GM18858 (cell line): ENCODE measurements at regions not wholly inside any gene's neighbourhood (a gene's known extent, or its start where the extent isn't known, plus 50 kb on each side); places are given as distances from the start of the nearest gene placed in this dataset.
A peak's percentile ranks its signal among the peaks of the same experiment; 100 is the strongest.

Experiments used
- ATAC-seq: cut with Tn5 transposase; IDR thresholded peaks from one replicate; pipeline ENCODE4 v1.9.1; 2021; ENCODE audit not compliant: unreplicated experiment

DNA sequence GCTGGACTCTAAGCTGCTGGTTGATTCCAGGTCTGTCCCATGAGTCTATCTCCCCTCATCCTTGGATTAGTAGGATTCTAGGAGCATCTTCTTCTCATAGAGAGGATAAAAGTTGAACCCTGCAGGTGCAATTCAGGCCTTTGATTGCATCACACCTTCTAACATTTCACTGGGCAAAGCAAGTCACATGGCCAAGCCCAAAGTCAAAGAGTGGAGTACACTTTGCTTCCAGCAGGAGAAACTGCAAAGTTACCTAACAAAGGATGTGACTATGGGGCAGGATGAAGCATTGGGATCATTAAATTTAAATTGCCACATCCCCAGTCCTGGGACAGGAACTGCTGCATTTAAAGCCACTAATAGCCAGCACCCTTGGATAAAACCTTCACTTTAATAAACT lies 51.0 kb upstream of the EGFLAM start:
- ATAC-seq = no peak

DNA sequence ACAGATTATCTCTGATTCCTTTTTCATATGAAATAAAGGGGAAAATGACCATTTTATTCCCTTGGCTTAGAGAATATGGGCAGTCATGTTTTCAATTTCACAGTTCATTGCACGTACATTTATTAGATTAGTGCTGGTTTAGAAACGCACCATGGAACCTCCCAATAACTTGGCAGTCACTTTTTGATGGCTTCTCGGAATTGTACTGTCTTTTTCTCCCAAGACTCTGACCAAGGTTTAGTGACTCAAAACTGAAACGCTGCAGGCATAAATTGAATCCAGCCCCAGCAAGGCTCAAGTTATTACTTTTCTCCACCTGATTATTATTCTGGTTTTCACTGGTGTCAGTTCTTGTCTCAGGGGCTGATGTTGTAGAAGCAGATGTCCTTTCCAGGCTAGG lies 55.6 kb upstream of the EGFLAM start:
- no peak for ATAC-seq

DNA sequence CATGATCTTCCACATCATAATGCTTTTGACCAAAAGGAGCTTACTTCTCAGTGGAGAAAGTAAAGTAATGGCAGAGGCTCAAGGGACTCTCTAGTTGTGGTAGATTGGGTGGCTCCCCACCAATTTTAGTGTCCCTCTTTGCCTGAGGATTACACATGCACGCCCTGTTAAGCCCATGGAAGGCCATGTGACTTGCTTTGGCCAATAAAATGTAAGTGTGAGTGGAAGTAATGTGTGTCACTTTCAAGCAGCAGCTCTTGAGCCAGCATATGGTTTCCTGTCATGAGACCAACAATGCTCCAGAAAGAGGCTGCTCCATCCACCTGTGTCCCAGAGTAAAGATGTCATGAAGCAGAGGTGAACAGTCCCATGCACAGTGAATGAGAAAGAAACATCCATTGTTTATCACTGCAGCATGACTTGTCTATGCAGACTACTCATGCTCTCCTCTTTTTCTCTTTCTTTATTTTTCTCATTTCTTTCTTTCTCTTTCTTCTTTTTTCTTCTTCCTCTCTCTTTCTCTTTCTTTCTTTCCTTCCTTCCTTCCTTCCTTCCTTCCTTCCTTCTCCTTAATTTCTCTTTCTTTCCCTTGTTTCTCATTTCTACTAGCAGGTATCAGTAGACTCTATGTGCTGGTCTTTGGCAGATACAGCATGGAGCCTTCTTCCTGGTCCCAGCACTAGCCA lies 57.3 kb upstream of the EGFLAM start:
- ATAC-seq = no peak

DNA sequence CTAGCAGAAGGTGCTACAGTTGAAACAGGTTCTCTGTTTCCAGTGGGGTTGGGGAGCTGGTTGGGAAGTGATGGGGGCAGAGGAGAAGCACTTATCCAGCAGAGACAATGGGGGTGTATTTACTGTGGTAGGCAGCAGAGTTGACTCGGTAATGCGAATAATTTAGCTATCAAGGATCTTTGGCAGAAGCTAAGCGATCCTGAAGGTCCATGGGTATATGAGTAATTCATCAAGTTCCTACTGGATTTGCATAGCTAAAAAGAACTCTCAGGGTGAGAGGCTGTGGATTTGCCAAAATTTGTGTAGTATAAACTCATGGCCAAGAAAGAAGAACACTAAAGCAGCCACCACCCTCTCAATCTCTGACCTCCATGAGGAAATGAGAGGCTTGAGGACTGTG lies 61.2 kb upstream of the EGFLAM start:
- no peak for ATAC-seq

DNA sequence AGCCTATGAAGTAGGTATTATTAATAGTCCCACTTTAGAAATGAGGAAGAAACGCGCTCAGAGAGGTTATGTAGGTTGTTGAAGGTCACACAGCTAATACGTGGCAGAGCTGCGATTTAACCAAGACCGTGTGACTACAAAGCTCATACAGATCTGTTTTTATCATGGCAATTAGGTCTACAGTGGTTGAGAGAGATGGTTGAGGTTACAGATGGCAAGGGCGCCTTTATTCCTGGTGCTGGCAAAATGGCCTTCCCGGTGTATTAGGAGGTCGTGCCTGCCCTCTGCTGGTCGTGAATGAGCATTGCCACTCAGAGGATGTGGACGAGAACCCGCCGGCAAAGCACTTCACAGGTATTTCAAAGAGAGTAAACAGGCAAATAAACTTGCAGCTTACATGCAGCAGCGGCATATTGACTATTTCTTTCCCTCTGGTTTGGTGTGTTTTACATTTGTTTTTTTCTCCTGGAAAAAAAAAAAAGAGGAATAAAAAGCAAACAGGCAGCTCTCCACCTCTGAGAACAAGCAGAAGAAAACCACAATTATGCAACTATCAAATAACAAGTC lies 65.3 kb upstream of the EGFLAM start:
- ATAC-seq = peak; percentile 53

DNA sequence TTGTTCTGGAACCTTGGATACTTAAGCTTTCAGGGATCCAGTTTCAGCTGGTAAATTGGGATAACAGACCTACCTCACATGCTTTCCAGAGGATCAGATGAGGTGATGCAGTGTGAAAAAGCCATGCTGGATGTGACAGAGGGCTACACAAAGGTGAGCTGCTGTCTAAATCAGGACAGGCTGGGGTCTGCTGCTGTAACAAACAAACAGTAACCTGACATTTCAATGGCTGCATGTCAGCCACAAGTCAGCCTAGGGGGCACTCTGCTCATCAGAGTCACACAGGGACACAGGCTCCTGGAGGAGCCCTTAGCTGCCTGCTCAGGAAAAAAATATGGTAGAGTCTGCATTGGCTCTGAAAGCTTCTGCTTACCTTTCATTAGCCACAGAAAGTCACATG lies 66.7 kb upstream of the EGFLAM start:
- ATAC-seq = no peak

DNA sequence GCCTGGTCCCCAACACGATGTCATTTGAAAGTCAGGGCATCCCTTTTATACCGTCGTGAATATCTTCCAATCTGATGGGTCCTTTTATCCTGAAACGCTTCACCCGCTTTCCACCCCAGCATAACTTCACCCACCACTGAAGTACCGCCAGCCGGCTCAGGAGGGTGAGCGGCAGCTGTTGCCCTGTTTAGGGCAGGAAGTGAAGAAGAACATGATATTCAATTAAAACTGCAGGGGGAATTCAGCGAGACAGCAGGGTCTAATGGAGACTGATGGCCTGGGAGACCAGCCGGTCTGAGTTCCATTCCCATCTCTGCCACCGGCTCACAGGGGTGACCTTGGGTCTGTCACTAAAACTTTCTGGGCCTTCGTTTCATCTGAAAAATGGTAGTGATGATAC lies 68.2 kb upstream of the EGFLAM start:
- ATAC-seq = no peak

DNA sequence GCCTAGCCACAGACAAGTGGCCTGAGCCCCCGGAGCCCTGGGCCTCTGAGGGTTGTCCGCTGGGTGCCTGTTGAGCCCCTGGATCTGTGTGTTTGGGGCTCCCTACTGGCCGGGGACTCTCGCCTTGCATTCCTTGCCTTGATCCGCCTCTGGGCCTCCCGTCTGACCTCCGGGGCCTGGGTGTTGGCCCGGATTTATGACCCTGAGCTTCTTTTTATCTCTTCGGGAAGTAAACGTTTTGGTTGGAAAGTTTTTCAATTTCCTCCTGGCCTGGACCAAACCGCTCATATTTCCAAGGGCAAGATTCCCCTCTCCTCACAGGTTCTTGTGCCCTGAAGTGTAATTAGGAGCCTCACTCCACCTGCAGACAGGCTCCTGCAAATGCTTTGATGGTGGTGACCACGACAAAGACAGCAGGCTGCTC lies 69.3 kb upstream of the EGFLAM start:
- ATAC-seq = no peak

DNA sequence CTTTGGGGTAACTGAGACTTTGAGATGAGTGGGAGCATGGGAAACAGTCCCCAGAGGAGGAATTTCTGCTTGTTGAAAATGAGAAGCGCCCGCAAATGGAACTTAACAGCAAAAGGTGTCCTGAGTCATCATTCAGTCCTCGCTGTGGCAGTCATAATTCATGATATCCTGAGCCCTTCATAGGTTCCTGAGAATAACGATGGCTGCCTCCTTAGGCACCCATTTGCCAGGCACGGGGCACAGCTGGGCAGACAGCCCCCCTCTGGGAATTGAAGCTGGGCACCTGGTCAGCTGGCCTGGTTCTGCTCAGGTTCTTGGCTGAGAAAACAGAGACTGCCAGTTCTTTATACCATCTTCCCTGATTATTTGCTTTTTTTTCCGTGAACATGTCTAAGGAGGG lies 69.8 kb upstream of the EGFLAM start:
- ATAC-seq = no peak

DNA sequence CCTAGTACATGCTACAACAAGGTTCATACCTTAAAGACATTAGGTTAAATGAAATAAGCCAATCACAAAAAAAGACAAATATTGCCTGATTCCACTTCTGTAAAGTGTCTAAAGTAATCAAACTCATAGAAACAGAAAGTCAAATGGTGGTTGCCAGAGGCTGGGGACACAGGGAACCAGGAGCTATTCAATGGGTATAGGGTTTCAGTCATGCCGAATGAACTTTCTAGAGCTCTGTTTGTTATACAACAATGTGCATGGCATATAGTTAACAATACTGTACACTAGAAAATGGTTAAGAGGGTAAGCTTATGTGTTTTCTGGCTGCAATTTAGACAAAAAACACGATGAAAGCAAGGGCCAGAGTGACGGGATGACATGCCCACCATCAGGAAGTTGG lies 70.8 kb upstream of the EGFLAM start:
- ATAC-seq = no peak

DNA sequence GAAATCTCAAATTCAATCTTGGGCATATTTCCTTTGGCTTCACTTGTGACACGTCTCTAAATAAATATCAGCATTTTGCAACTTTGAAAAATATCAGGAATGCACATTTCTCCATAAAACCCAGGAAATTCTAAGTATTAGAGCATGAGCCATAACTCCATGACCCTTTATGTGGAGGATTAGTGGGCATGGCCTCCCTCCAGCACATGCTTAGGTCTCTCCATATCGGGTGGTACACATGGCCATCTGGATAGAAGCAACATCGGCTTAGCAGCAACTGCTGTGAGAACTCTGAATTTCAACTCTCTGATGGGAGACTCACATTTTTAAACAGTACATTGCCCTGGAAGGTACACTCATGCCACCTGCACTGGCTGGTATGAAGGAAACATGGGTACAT lies 73.7 kb upstream of the EGFLAM start:
- ATAC-seq = no peak

DNA sequence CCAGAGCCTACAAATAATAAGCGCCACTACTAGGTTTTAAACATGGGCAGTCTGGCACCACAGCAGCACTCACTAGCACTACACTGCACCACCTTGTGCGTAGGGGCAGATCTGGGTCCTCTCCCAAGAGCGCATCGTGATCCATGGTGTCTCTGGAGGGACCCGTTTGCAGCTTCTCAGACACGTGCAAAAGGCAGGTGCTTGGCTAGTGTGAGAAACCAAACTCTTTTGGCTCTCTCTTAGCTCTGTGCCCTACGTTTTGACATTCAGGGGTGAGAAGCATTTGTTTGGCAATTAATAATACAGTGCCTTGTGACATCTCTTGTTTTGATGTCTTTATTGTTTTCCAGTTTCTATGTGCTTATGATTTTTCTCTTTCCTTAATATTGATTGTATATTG lies 75.4 kb upstream of the EGFLAM start:
- no peak for ATAC-seq

DNA sequence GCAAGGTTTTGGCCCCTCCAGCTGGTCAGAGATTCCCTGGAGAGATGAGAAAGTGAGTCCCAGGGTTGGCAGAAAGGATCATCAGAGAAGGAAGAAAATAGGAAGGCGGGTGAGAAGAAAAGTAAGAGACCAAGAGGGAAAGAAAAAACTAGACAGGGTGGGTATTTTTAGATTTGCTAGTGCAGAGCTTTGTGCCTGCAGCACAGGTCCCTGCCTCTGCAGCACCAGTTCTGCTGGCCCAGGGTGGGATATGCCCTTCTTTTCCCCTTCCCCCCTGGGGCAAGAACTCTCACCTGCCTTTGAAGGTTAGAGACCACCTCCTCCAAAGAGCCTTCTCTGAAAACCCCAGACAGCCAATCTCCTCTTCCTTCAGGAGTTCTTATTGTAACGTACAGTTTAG lies 90.3 kb upstream of the EGFLAM start:
- ATAC-seq = no peak

DNA sequence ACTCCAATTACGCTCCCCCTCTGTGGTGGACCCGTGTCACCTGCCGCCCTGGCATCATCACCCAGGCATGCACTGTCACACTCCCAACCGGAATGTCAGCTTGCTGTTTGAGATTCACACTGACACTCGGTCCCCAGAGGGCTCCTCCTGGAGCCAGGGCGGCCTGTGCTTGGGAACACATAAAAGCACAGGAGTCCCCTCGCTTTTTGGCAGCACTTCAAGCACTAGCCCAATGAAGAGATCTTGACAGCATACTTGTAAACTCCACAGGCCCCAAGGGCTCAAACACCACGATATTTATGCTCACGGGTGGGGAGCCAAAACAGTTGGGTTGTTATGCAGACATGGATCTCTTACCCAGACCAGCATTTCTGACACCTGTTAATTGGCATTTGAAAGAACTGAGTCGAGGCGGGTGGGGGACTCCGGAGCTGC lies 90.8 kb upstream of the EGFLAM start:
- no peak for ATAC-seq

DNA sequence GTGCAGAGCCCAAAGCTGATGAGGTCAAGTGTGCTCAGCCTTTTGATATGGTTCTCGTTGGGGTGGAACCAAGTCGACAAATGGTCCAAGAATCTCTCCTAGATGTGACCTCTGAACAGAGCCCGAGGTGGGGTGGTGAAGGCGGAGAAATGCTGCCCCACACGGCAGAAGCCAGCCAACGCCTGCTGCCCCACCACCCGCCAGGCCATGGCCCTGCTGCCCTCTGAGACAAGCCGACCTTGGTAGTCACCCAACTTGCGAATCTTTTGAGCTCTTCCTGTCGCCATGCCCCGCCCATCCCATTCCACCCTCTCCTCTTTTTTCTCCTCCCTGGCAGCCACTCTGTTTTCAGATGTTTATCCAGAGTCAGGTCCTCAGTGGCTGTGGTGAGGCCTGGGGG lies 91.5 kb upstream of the EGFLAM start:
- no peak for ATAC-seq

DNA sequence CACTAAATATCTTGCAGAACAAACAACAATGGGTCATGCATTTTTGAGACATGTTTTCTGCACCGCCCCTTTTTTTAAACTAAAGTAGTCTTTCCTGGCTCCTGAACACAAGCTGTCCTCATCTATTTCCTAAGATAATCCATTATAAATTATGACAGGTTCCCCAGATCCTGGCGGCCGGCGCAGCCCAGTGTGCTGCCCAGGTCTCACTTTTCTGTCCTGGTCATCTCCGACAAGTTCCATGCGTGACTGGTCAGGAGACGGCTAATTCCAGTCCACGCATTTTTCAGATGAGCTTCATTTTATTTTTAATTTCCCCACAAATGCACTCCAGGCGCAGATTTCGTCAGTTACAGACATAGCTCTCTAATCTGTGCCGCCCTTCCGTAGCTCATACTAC lies 92.9 kb upstream of the EGFLAM start:
- no peak for ATAC-seq

DNA sequence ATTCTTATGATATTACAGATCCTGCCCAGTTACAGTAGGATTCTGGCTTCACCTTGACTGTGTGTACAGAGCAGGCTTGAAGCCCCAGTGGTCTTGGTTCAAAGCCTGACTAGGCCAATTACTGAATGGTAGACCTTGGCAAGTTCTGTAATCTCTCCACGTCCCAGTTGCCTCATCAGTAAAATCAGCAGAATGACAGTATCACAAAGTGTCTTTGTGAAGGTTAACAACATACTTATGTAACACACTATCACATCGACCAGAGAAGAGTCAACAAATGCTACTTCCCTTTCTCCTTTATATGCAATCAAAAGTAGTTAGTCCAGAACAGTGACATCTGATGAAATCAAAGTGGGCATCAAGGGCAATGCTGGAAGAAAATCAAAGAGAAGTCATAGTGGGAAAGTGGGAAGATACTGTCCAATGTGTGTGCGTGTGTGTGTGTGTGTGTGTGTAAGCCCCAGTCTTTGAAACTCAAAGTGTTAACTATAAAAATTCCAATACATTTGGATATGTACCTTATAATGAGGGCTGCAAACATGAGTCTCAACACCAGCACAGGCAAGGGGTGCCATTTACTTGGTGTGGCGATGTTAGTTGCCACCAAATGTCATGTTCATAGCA lies 93.5 kb upstream of the EGFLAM start:
- ATAC-seq = no peak

DNA sequence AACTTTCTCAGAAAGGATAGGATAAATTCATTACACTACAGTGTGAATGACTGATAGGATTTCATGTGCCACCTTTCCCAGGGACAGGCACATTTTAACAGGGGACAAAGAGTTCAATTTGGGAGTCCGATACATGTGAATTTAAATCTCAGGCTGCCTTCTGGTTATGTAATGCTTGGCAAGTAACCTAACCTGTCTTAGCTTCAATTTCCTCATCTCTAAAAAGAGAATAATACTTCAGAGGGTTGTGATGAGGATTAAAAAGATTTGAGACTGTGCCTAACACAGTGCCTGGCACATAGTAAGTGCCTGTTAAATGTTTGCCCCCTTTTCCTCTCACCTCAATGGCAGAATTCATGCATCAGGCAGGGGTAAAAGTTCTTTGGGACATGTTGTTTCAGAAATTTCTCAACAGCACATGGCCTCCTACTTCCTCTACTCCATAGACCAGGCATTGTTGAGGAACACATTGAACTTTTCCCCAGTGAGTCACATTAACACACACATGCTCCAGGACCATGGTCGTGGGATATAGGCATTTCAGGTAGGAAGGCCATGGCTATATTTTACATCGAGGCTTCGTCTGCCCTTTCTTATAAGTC lies 94.6 kb upstream of the EGFLAM start:
- no peak for ATAC-seq

DNA sequence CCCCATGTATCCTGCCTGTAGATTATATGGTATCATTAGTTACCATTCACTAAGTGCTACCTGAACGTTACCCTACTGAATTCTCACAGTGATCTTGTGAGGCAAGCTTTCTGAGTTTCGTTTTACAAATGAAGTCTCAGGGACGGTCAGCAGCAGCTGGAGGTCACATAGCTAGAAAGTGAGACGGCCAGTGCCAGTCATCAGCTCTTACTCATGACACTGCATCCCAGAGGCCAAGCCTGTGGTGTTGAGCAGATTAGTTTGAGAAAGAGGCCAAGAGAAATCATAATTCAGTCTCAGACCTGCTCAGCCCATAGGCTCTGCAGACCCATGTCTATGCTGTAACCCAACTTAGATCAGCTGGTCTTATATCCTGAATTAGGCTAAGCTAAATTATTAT lies 95.7 kb upstream of the EGFLAM start:
- no peak for ATAC-seq

DNA sequence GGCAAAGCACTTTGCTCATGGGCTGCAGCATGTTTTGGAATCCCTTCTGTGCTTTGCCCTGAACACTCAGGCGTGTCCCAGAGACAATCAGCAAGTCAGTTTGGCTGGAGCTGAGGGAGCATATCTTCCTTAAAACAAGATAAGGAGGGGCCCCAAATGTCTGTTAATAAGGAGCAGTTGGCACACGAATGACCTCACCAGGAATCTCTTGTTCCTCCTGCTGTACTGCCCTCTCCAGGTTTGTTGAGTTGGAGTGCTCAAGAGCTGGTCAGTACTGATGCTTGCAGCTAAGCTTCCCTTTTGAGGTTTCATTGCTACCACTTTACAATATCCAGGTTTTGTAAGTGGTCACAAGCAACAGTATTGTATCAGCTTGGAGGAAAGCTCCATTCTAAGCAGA lies 101.3 kb upstream of the EGFLAM start:
- no peak for ATAC-seq

DNA sequence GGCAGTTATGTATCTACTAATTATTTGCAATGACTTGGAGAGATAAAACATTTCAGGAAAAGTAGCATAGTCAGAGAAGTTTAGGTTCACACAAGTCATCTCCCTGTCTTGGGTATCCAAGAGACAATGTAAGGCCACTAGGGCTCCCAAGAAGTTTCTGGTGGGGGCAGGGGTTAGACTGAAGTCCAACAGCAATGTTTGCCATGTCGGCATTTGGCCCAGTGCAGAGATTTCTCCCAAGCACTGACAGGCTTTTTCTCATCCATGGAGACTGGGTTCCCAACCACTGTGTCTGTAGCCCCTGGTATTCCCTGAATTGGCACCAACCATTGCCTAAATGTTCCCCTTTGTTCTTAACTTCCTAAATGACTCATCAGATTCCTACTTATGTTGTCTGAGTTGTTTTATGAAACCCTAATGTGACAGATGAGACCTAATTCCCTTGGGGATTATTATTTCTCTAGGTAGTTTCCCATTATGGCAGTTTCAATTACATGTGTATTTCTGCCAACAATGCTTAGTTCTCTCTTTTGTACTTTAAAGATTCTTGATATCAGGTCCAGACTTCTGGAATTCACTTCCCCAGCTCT lies 103.6 kb upstream of the EGFLAM start:
- ATAC-seq = no peak

DNA sequence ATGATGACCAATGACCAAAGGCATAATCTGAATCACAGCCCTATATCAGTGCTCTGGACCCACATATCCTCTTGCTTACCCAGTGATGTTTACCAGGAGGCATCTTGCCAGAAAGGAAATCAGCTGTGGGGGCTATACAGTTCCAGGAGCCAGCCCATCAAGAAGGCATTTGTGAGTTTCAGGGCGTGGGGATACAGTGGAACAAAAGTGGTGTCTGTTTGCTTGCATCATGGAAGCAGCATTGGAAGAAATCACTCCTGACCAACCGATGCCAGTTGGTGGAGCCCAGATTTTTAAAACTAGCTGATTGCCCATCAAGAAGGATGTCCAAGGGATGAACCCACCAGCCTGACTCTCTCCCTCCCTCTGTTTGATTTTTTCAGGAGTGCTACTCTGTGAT lies 106.5 kb upstream of the EGFLAM start:
- no peak for ATAC-seq
